ENCODE measurements at regions not wholly inside any gene's neighbourhood (a gene's known extent, or its start where the extent isn't known, plus 50 kb on each side); places are given as distances from the start of the nearest gene placed in this dataset.

GRCh38 chr16:79800016-79800608 lies 199.6 kb upstream of the MAF start:
- Histone ChIP-seq H3K27ac (ENCODE audit: low read length) (no peak overlapping the region), H3K4me1 (ENCODE audit: control insufficient read depth, insufficient read depth, low read length) (no peaks in the 10 kb centered on the region), H3K27me3 (ENCODE audit: control insufficient read depth, insufficient read depth, low read length) (no peaks in the 10 kb centered on the region), H3K36me3 (ENCODE audit: control insufficient read depth, insufficient read depth, low read length) (no peaks in the 10 kb centered on the region), H3K4me3 (ENCODE audit: low read length) (no peak overlapping the region), H3K9me3 (ENCODE audit: control insufficient read depth, insufficient read depth, low read length) (no peaks in the 10 kb centered on the region)
- intact Hi-C loops (cut with micrococcal nuclease): no loop called here
- DNase-seq: no peak
- Mint-ChIP-seq H3K4me3 (no peak overlapping the region), H3K9me3 (no peaks in the 10 kb centered on the region), H3K27ac (no peak overlapping the region), H3K27me3 (ENCODE audit: low read depth in 2 of 2) (peaks cover 2 to 20% of the 10 kb centered on the region in 2 donors), H3K36me3 (no peaks in the 10 kb centered on the region), H3K4me1 (no peaks in the 10 kb centered on the region)
- WGBS (ENCODE audit: insufficient coverage): 45% methylated on average over 2 of the region's 3 CpGs
- no peak for ATAC-seq
- TF ChIP-seq, protein P1, sequence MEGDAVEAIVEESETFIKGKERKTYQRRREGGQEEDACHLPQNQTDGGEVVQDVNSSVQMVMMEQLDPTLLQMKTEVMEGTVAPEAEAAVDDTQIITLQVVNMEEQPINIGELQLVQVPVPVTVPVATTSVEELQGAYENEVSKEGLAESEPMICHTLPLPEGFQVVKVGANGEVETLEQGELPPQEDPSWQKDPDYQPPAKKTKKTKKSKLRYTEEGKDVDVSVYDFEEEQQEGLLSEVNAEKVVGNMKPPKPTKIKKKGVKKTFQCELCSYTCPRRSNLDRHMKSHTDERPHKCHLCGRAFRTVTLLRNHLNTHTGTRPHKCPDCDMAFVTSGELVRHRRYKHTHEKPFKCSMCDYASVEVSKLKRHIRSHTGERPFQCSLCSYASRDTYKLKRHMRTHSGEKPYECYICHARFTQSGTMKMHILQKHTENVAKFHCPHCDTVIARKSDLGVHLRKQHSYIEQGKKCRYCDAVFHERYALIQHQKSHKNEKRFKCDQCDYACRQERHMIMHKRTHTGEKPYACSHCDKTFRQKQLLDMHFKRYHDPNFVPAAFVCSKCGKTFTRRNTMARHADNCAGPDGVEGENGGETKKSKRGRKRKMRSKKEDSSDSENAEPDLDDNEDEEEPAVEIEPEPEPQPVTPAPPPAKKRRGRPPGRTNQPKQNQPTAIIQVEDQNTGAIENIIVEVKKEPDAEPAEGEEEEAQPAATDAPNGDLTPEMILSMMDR (IDR thresholded peaks at IDR 0.05): no peak

GRCh38 chr16:79798416-79799053 lies 198.0 kb upstream of the MAF start:
- no peak for DNase-seq
- H3K36me3 ChIP-seq (ENCODE audit: control insufficient read depth, insufficient read depth, low read length): no peaks in the 10 kb centered on the region

DNA sequence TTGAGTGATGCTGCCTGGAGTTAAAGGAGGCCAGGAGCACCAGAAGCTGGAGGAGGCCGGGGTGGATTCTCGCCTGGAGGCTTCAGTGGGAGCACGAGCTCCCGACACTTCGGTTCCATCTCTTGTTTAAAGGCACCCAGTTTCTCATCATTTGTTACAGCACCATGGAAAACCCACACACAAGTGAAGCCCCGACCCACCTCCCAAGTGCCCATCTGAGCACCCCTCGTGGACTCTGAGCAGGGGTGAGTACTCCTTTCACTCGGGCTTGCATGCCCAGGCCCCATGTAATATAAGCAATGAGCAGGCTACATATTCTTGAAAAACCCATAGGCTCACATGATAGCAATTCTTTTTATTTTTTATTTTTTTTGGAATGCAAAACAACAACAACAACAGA lies 196.9 kb upstream of the MAF start:
- WGBS (ENCODE audit: insufficient coverage): 92% methylated on average over 8 of the region's 8 CpGs

More at GRCh38 chr16:79798416-79799053, 198.0 kb upstream of the MAF start:
- Mint-ChIP-seq H3K4me3 (no peak overlapping the region), H3K27ac (no peak overlapping the region), H3K36me3 (no peaks in the 10 kb centered on the region), H3K27me3 (ENCODE audit: low read depth in 2 of 2) (peaks cover 0 to 12% of the 10 kb centered on the region in 2 donors), H3K4me1 (no peaks in the 10 kb centered on the region), H3K9me3 (no peaks in the 10 kb centered on the region)
- Histone ChIP-seq H3K27me3 (ENCODE audit: control insufficient read depth, insufficient read depth, low read length) (no peaks in the 10 kb centered on the region), H3K27ac (ENCODE audit: low read length) (no peak overlapping the region), H3K9me3 (ENCODE audit: control insufficient read depth, insufficient read depth, low read length) (no peaks in the 10 kb centered on the region), H3K4me3 (ENCODE audit: low read length) (no peak overlapping the region), H3K4me1 (ENCODE audit: control insufficient read depth, insufficient read depth, low read length) (no peaks in the 10 kb centered on the region)
- TF ChIP-seq, protein P1 (IDR thresholded peaks at IDR 0.05): no peak
- WGBS (ENCODE audit: insufficient coverage): 80% methylated on average over 1 of the region's 2 CpGs
- no peak for ATAC-seq
- intact Hi-C loops (cut with micrococcal nuclease): no loop called here

More for the DNA sequence above, 196.9 kb upstream of the MAF start:
- TF ChIP-seq, protein P1 (IDR thresholded peaks at IDR 0.05): no peak
- H3K36me3 ChIP-seq (ENCODE audit: control insufficient read depth, insufficient read depth, low read length): no peaks in the 10 kb centered on the region
- H3K4me1 Mint-ChIP-seq: no peaks in the 10 kb centered on the region
- no peaks in the 10 kb centered on the region for H3K9me3 ChIP-seq (ENCODE audit: control insufficient read depth, insufficient read depth, low read length)
- DNase-seq: no peak
- no peaks in the 10 kb centered on the region for H3K9me3 Mint-ChIP-seq
- H3K36me3 Mint-ChIP-seq: no peaks in the 10 kb centered on the region
- intact Hi-C loops (cut with micrococcal nuclease): no loop called here
- peaks cover 0 to 12% of the 10 kb centered on the region in 2 donors for H3K27me3 Mint-ChIP-seq (ENCODE audit: low read depth in 2 of 2)
- no peaks in the 10 kb centered on the region for H3K27me3 ChIP-seq (ENCODE audit: control insufficient read depth, insufficient read depth, low read length)
- no peaks in the 10 kb centered on the region for H3K4me1 ChIP-seq (ENCODE audit: control insufficient read depth, insufficient read depth, low read length)
- H3K27ac ChIP-seq (ENCODE audit: low read length): no peak overlapping the region
- no peak overlapping the region for H3K4me3 Mint-ChIP-seq
- H3K27ac Mint-ChIP-seq: no peak overlapping the region
- no peak for ATAC-seq
- no peak overlapping the region for H3K4me3 ChIP-seq (ENCODE audit: low read length)
